CD4-positive, alpha-beta T cell treated with Interleukin-6 for 4 hours (primary cell): ENCODE measurements at regions not wholly inside any gene's neighbourhood (a gene's known extent, or its start where the extent isn't known, plus 50 kb on each side); places are given as distances from the start of the nearest gene placed in this dataset.

ENCODE experiments used
- DNase-seq: peaks from one replicate; pipeline ENCODE4 v3.0.0-alpha.2; 2020; ENCODE audit warnings: mixed read lengths

GRCh38 chr3:140748-141330 lies 55.7 kb upstream of the CHL1 start:
- no peak for DNase-seq
